Peyer's patch (tissue), 4 donors: ENCODE measurements at regions not wholly inside any gene's neighbourhood (a gene's known extent, or its start where the extent isn't known, plus 50 kb on each side); places are given as distances from the start of the nearest gene placed in this dataset.

Experiments
- DNase-seq, 3 donors: peaks; one replicate each; pipeline ENCODE4 v3.0.0-alpha.2; 2017 to 2019
- H3K27ac ChIP-seq, 4 donors: fragments of 200-600 bp; sonication (generic); one replicate each; pipeline ENCODE4 v1.5.1; 2016 to 2019
- H3K27me3 ChIP-seq, 2 donors: fragments of 200-600 bp; sonication (generic); one replicate each; pipeline ENCODE4 v1.5.1; 2019
- H3K36me3 ChIP-seq, 3 donors: fragments of 200-600 bp; sonication (generic); one replicate each; pipeline ENCODE4 v1.5.1; 2016 to 2019
- H3K4me1 ChIP-seq, 4 donors: fragments of 200-600 bp; sonication (generic); one replicate each; pipeline ENCODE4 v1.5.1; 2016 to 2019
- H3K4me3 ChIP-seq, 4 donors: fragments of 200-600 bp; sonication (generic); 1 replicate in 3 of 4; 2 replicates in 1 of 4; pipeline ENCODE4 v1.5.1; 2016 to 2019; ENCODE audit warnings: mild to moderate bottlenecking in 1 of 4
- H3K9me3 ChIP-seq, 4 donors: fragments of 200-600 bp; sonication (generic); one replicate each; pipeline ENCODE4 v1.5.1; 2016 to 2019; ENCODE audit warnings: mild to moderate bottlenecking in 1 of 4
- CTCF ChIP-seq, 6 experiments: fragments of 450-650 bp in 4 of 6; fragments of 200-600 bp in 2 of 6; sonication (generic) in 1 of 6; IDR thresholded peaks; one replicate each; pipeline ENCODE4 v1.5.1; 2017 to 2019; ENCODE audit warnings: antibody characterized with exemption in 6 of 6, mild to moderate bottlenecking in 3 of 6, moderate library complexity in 1 of 6
- POLR2A ChIP-seq, 2 donors: fragments of 450-650 bp; IDR thresholded peaks; one replicate each; pipeline ENCODE4 v1.5.1; 2017; ENCODE audit warnings: antibody characterized with exemption in 2 of 2, mild to moderate bottlenecking in 2 of 2, moderate library complexity in 2 of 2

GRCh38 chr13:63983366-63983765, 2567.7 kb upstream of the PCDH20 start:
- no peaks in the 10 kb centered on the region for H3K4me1 ChIP-seq
- H3K4me3 ChIP-seq, result no peak overlapping the region
- no peak overlapping the region for H3K27ac ChIP-seq
- H3K36me3 ChIP-seq, result no peaks in the 10 kb centered on the region
- DNase-seq, result no peak
- H3K27me3 ChIP-seq, result no peaks in the 10 kb centered on the region
- TF ChIP-seq CTCF (IDR thresholded peaks at IDR 0.05) (no peak), POLR2A (IDR thresholded peaks at IDR 0.05) (no peak)
- H3K9me3 ChIP-seq, result no peaks in the 10 kb centered on the region

GRCh38 chr13:63979951-63980350, 2564.3 kb upstream of the PCDH20 start:
- Histone ChIP-seq H3K4me3 (no peak overlapping the region), H3K36me3 (no peaks in the 10 kb centered on the region), H3K27ac (no peak overlapping the region), H3K9me3 (no peaks in the 10 kb centered on the region), H3K27me3 (no peaks in the 10 kb centered on the region), H3K4me1 (no peaks in the 10 kb centered on the region)
- no peak for TF ChIP-seq POLR2A (IDR thresholded peaks at IDR 0.05)
- no peak for TF ChIP-seq CTCF (IDR thresholded peaks at IDR 0.05)
- DNase-seq, result no peak

GRCh38 chr13:63972328-63972727, 2556.7 kb upstream of the PCDH20 start:
- Histone ChIP-seq H3K36me3 (no peaks in the 10 kb centered on the region), H3K27ac (no peak overlapping the region), H3K4me1 (no peaks in the 10 kb centered on the region), H3K27me3 (no peaks in the 10 kb centered on the region), H3K9me3 (no peaks in the 10 kb centered on the region), H3K4me3 (no peak overlapping the region)
- DNase-seq, result no peak
- TF ChIP-seq POLR2A (IDR thresholded peaks at IDR 0.05), result no peak
- no peak for TF ChIP-seq CTCF (IDR thresholded peaks at IDR 0.05)

- TF ChIP-seq POLR2A (IDR thresholded peaks at IDR 0.05) (no peak), CTCF (IDR thresholded peaks at IDR 0.05) (no peak)
- H3K36me3 ChIP-seq, result no peaks in the 10 kb centered on the region
- no peak for DNase-seq
- H3K27ac ChIP-seq, result no peak overlapping the region
- no peaks in the 10 kb centered on the region for H3K4me1 ChIP-seq
- no peaks in the 10 kb centered on the region for H3K27me3 ChIP-seq
- H3K9me3 ChIP-seq, result no peaks in the 10 kb centered on the region
- no peak overlapping the region for H3K4me3 ChIP-seq
These were observed 2539.0 kb upstream of the PCDH20 start for GRCh38 chr13:63954683-63955082.

- Histone ChIP-seq H3K9me3 (no peaks in the 10 kb centered on the region), H3K36me3 (no peaks in the 10 kb centered on the region), H3K4me3 (no peak overlapping the region), H3K27ac (no peak overlapping the region), H3K27me3 (no peaks in the 10 kb centered on the region), H3K4me1 (no peaks in the 10 kb centered on the region)
- TF ChIP-seq POLR2A (IDR thresholded peaks at IDR 0.05), result no peak
- no peak for TF ChIP-seq CTCF (IDR thresholded peaks at IDR 0.05)
- DNase-seq, result no peak
These were observed 2532.4 kb upstream of the PCDH20 start for GRCh38 chr13:63948045-63948444.

GRCh38 chr13:63944911-63945310, 2529.3 kb upstream of the PCDH20 start:
- Histone ChIP-seq H3K36me3 (no peaks in the 10 kb centered on the region), H3K9me3 (no peaks in the 10 kb centered on the region), H3K27me3 (no peaks in the 10 kb centered on the region), H3K4me1 (no peaks in the 10 kb centered on the region), H3K27ac (no peak overlapping the region), H3K4me3 (no peak overlapping the region)
- no peak for DNase-seq
- TF ChIP-seq POLR2A (IDR thresholded peaks at IDR 0.05) (no peak), CTCF (IDR thresholded peaks at IDR 0.05) (no peak)
